ENCODE measurements at regions not wholly inside any gene's neighbourhood (a gene's known extent, or its start where the extent isn't known, plus 50 kb on each side); places are given as distances from the start of the nearest gene placed in this dataset.

DNA sequence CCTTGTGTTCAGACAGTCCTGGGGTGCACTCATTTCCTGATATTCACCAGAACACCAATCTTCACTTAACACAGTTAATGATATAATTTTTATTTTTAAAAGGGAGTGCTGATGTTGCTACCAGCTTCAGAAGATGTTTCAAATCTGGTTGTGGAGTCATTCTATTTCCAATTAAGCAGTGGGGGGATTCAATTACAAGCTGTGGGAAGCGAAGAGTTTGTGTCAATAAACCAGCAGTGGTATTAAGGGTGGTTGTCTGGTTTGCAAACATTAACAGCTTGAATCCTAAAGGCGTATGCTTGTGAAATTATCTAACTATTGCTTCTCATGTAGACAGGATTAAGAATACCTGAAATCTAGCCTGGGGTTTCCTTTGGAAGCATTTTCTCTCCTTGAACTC is 1637.5 kb upstream of the GOT2 start (continued):
- TF ChIP-seq SIN3A (IDR thresholded peaks at IDR 0.05; ENCODE audit: low read depth, low read length) (no peak), RB1 (IDR thresholded peaks at IDR 0.05; ENCODE audit: borderline replicate concordance) (no peak), TAF1 (IDR thresholded peaks at IDR 0.05; ENCODE audit: borderline replicate concordance, low read depth, low read length) (no peak), SMAD5 (IDR thresholded peaks at IDR 0.05; ENCODE audit: low read depth) (no peak), DPF2 (IDR thresholded peaks at IDR 0.05) (no peak)
- TF ChIP-seq, protein P1, sequence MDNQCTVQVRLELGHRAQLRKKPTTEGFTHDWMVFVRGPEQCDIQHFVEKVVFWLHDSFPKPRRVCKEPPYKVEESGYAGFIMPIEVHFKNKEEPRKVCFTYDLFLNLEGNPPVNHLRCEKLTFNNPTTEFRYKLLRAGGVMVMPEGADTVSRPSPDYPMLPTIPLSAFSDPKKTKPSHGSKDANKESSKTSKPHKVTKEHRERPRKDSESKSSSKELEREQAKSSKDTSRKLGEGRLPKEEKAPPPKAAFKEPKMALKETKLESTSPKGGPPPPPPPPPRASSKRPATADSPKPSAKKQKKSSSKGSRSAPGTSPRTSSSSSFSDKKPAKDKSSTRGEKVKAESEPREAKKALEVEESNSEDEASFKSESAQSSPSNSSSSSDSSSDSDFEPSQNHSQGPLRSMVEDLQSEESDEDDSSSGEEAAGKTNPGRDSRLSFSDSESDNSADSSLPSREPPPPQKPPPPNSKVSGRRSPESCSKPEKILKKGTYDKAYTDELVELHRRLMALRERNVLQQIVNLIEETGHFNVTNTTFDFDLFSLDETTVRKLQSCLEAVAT (IDR thresholded peaks at IDR 0.05), result no peak
- TF ChIP-seq, protein P2, sequence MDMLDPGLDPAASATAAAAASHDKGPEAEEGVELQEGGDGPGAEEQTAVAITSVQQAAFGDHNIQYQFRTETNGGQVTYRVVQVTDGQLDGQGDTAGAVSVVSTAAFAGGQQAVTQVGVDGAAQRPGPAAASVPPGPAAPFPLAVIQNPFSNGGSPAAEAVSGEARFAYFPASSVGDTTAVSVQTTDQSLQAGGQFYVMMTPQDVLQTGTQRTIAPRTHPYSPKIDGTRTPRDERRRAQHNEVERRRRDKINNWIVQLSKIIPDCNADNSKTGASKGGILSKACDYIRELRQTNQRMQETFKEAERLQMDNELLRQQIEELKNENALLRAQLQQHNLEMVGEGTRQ (IDR thresholded peaks at IDR 0.05; ENCODE audit: borderline replicate concordance, low read depth, low read length), result no peak
- TF ChIP-seq, protein P3, sequence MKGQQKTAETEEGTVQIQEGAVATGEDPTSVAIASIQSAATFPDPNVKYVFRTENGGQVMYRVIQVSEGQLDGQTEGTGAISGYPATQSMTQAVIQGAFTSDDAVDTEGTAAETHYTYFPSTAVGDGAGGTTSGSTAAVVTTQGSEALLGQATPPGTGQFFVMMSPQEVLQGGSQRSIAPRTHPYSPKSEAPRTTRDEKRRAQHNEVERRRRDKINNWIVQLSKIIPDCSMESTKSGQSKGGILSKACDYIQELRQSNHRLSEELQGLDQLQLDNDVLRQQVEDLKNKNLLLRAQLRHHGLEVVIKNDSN (IDR thresholded peaks at IDR 0.05; ENCODE audit: borderline replicate concordance, extremely low read length, insufficient read depth, low read depth, low read length), result no peak

DNA sequence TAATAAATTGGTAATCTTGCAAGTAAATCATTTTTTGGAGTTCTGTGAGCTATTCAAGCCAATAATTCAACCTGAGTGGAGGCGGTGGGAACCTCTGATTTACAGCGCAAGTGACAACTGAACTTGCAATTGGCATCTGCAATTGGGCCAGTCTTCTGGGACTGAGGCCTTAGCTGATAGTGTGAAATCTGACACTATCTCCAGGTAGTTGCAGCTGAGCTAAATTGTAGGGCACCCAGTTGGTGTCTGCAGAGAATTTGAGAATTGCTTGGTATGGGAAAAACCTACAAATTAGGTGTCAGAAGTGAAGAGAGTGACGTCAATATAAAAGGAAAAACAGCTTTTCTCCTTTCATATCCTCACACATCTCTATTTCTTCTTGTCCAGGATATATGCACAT is 1633.6 kb upstream of the GOT2 start:
- H2AFZ ChIP-seq (ENCODE audit: control insufficient read depth, low read depth, low read length), result no peak overlapping the region
- H3K4me2 ChIP-seq (ENCODE audit: control insufficient read depth, insufficient read depth), result no peak overlapping the region
- 64% methylated on average over 3 of the region's 3 CpGs for WGBS (ENCODE audit: insufficient coverage, insufficient replicate concordance, low lambda C conversion rate, missing lambda C conversion rate)
- DNase-seq (ENCODE audit: low read depth, low spot score), result no peak
- no peak for FAIRE-seq
- H3K9me3 ChIP-seq (replicated peaks; ENCODE audit: control insufficient read depth, insufficient read depth, low read length), result no peaks in the 10 kb centered on the region; the same call in 2 of the 3 replicates
- CTCF ChIA-PET, result no interaction called here
- no peaks in the 10 kb centered on the region for H3K36me3 ChIP-seq (ENCODE audit: control insufficient read depth in 2 of 2, insufficient read depth in 2 of 2, low read length in 1 of 2)
- no peaks in the 10 kb centered on the region for H3K27me3 ChIP-seq (replicated peaks in 1 of 2; ENCODE audit: control insufficient read depth in 2 of 2, insufficient read depth in 2 of 2, low read length in 1 of 2)
- H3K4me1 ChIP-seq (ENCODE audit: control insufficient read depth, insufficient read depth, low read length), result no peaks in the 10 kb centered on the region
- BruUV-seq (replicated peaks), result no TSS peak
- TF ChIP-seq NFXL1 (IDR thresholded peaks at IDR 0.05; ENCODE audit: borderline replicate concordance) (no peak), CHD1 (IDR thresholded peaks at IDR 0.05; ENCODE audit: low read depth, low read length) (no peak), BCL11A (IDR thresholded peaks at IDR 0.05; ENCODE audit: low read depth, low read length) (no peak), YY1 (IDR thresholded peaks at IDR 0.05; ENCODE audit: low read depth, low read length) (no peak), RB1 (IDR thresholded peaks at IDR 0.05; ENCODE audit: borderline replicate concordance) (no peak), RAD21 (IDR thresholded peaks at IDR 0.05; ENCODE audit: insufficient read depth, low read depth, low read length) (no peak), TCF3 (IDR thresholded peaks at IDR 0.05; ENCODE audit: borderline replicate concordance, insufficient read depth, low read depth, low read length) (no peak), SUZ12 (IDR thresholded peaks at IDR 0.05; ENCODE audit: unreplicated experiment) (no peak), SREBF1 (IDR thresholded peaks at IDR 0.05; ENCODE audit: low read length) (no peak), IKZF1 (conservative IDR thresholded peaks at IDR 0.05) (no peak), RCOR1 (conservative IDR thresholded peaks at IDR 0.05; ENCODE audit: low read depth, low read length) (no peak), ZNF24 (IDR thresholded peaks at IDR 0.05) (no peak), ZNF207 (IDR thresholded peaks at IDR 0.05; ENCODE audit: borderline replicate concordance) (no peak), MEF2A (IDR thresholded peaks at IDR 0.05; ENCODE audit: insufficient read depth, low read depth, low read length) (no peak), KAT2A (conservative IDR thresholded peaks at IDR 0.05; ENCODE audit: control insufficient read depth, low read depth, low read length) (no peak)
- TF ChIP-seq, protein P2 (IDR thresholded peaks at IDR 0.05; ENCODE audit: borderline replicate concordance, low read depth, low read length), result no peak
- no peak overlapping the region for H3K27ac ChIP-seq (ENCODE audit: control insufficient read depth, insufficient read depth)
- no peaks in the 10 kb centered on the region for H4K20me1 ChIP-seq (ENCODE audit: control insufficient read depth, insufficient read depth)
- SMC1A ChIA-PET (ENCODE audit: uncharacterized antibody, unreplicated experiment), result no interaction called here
- POLR2A ChIA-PET, result no interaction called here
- H3K79me2 ChIP-seq (ENCODE audit: control insufficient read depth, insufficient read depth, low read length), result no peaks in the 10 kb centered on the region
- H3K9ac ChIP-seq (ENCODE audit: control insufficient read depth, insufficient read depth, low read length), result no peak overlapping the region
- RAD21 ChIA-PET (ENCODE audit: unreplicated experiment), result no interaction called here
- in situ Hi-C loops (cut with MboI), result no loop called here
- H3K4me3 ChIP-seq, result no peak overlapping the region
- ATAC-seq, result no peak
- intact Hi-C loops (cut with micrococcal nuclease; ENCODE audit: unreplicated experiment), result no loop called here
